ENCODE measurements at regions not wholly inside any gene's neighbourhood (a gene's known extent, or its start where the extent isn't known, plus 50 kb on each side); places are given as distances from the start of the nearest gene placed in this dataset.

DNA sequence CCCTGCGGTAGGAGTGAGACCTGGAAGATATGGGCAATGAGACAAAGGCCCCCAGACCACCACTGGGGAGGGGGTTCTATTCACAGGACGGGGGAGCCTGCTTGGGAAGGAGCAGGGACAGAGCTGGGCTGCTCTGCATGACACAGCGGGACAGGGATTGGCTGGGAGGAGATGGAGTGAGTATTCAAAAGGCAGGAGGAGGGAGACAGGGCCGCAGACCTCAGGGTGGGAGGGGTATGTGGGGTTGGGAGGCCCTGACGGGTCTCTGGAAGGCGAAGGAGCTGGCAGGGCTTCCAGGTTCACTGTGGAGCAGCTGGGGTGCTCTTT is 60.8 kb upstream of the RPS6KA2 start:
- no peak overlapping the region for H3K27ac Mint-ChIP-seq
- no peaks in the 10 kb centered on the region for H3K36me3 Mint-ChIP-seq

DNA sequence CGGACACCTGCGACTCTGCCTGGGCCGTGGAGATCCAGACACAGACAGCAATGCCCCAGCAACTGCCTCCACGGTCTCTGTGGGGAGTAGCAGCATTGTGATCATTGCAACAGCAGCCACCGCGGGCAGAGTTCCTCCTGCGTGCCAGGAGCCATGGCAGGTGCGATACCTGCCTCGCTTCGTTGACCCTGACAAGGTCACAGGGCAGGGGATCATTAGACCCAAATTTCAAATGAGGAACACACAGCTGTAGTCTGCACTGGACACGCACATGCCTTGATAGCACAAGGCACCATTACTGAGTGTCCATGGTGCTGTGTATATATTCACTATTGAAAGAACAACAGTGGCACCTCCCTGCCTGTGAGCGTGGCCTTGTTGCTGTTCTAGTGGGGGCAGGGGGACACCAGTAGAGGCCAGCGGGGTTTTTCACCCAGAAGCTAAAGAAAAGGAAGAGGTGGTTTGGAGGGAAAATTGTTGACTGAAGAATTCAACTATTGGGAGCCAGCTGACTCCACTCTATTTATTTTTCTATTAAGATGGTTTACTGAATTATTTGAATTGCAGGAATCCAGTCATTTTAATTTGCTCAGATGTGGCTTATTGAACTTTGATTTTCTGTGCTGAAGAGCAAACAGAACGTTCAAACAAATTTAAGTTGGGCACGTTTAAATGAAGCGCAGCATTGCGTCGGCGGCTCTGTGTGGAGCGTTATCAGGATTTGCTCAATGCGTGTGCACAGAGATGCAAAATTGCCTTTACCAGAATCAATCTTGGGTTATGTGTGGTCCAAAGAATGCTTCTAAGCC is 60.2 kb upstream of the RPS6KA2 start:
- no peak for DNase-seq
- Mint-ChIP-seq H3K27me3 (ENCODE audit: low read depth in 3 of 3) (peaks cover 1 to 9% (median 9%) of the 10 kb centered on the region in 3 donors), H3K4me3 (no peak overlapping the region), H3K9me3 (no peaks in the 10 kb centered on the region), H3K4me1 (no peaks in the 10 kb centered on the region), H3K36me3 (no peaks in the 10 kb centered on the region), H3K27ac (no peak overlapping the region)

More for the DNA sequence above, 60.8 kb upstream of the RPS6KA2 start:
- Mint-ChIP-seq H3K27me3 (ENCODE audit: low read depth in 3 of 3) (peaks cover 1 to 11% (median 9%) of the 10 kb centered on the region in 3 donors), H3K4me3 (no peak overlapping the region), H3K9me3 (no peaks in the 10 kb centered on the region), H3K4me1 (no peaks in the 10 kb centered on the region)
- no peak for DNase-seq

DNA sequence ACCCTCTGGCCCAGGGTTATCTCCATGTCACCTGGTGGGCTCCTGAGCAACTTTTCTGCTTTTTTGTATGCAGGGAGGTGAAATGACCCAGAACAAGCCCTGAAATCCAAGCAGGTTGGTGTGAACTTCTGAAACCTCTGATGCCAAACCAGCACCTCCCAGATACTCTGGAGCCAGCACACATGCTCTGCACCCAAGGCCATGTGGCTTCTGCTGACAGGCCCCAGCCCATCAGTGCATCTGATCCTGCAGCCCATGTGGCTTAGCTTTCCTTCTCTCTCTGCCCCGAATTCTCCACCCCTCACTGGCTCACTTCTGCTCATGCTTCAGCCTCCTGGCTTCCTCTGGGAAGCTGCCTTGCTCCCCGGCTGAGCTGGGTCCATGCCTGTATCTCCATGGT is 59.3 kb upstream of the RPS6KA2 start:
- no peak for DNase-seq
- peaks cover 2 to 7% (median 4%) of the 10 kb centered on the region in 3 donors for H3K27me3 Mint-ChIP-seq (ENCODE audit: low read depth in 3 of 3)
- H3K4me1 Mint-ChIP-seq, result no peaks in the 10 kb centered on the region
- H3K4me3 Mint-ChIP-seq, result no peak overlapping the region
- no peak overlapping the region for H3K27ac Mint-ChIP-seq
- H3K9me3 Mint-ChIP-seq, result no peaks in the 10 kb centered on the region
- H3K36me3 Mint-ChIP-seq, result no peaks in the 10 kb centered on the region

DNA sequence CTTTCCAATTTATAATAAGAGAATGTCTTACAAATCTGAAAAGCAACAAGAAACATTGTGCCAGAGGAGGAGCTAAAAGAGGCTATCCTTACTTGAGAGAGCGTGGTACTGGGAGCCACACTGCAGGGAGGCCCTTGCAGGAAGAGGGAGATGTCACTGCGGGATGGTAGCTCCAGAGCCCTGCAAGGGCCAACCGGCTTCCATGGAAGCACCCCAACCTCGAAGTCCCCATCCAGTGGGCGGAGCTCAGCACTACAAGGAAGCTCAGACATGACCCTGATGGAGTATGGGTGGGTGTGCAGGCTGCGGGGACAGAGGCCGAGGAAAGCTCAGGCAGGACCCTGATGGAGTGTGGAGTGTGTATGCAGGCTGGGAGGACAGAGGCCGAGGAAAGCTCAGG is 57.8 kb upstream of the RPS6KA2 start:
- Mint-ChIP-seq H3K4me3 (no peak overlapping the region), H3K9me3 (no peaks in the 10 kb centered on the region), H3K36me3 (no peaks in the 10 kb centered on the region), H3K27me3 (ENCODE audit: low read depth in 3 of 3) (peaks cover 4 to 6% (median 4%) of the 10 kb centered on the region in 3 donors), H3K4me1 (no peaks in the 10 kb centered on the region), H3K27ac (no peak overlapping the region)
- no peak for DNase-seq

DNA sequence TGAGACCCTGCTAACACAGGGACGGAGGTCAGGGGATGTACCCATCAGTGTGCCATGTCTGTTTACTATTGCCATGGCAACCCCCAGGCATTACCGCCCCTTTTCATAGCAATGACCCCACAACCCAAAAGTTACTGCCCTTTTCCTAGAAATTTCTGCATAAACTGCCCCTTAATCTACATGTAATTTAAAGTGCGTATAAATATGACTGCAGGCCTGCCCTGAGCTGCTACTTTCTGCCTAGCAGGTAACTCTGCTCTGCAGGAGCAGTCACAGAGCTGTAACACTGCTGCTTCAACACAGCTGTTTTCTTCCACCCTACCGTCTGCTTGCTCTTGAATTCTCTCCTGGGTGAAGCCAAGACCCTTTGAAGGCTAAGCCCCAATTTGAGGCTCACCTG is 57.1 kb upstream of the RPS6KA2 start:
- H3K27ac Mint-ChIP-seq, result no peak overlapping the region
- no peak overlapping the region for H3K4me3 Mint-ChIP-seq
- no peaks in the 10 kb centered on the region for H3K36me3 Mint-ChIP-seq
- no peaks in the 10 kb centered on the region for H3K4me1 Mint-ChIP-seq
- H3K9me3 Mint-ChIP-seq, result no peaks in the 10 kb centered on the region
- DNase-seq, result no peak
- H3K27me3 Mint-ChIP-seq (ENCODE audit: low read depth in 3 of 3), result peaks cover 4 to 6% (median 4%) of the 10 kb centered on the region in 3 donors

DNA sequence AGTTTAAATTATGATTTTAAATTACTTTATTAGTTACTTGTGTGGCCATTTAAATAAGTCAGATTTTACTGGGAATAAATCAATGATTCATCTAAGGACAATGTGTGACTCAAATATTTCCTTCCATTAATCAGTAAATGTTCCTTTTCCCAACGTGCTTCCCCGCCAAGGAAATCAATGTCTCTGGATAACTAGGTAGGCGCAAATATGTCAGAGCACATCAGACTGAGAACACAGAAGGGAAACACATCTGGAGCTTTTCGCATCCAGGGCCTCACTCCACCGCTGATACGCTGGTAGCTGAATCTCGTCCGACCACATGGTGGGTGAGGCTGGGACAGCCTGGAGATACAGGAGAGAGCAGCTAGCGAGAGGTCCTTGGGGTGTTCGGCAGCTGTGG is 56.4 kb upstream of the RPS6KA2 start:
- no peak overlapping the region for H3K27ac Mint-ChIP-seq
- no peaks in the 10 kb centered on the region for H3K9me3 Mint-ChIP-seq
- H3K27me3 Mint-ChIP-seq (ENCODE audit: low read depth in 3 of 3), result peaks cover 4 to 5% (median 4%) of the 10 kb centered on the region in 3 donors
- no peak for DNase-seq
- no peaks in the 10 kb centered on the region for H3K4me1 Mint-ChIP-seq
- no peak overlapping the region for H3K4me3 Mint-ChIP-seq
- H3K36me3 Mint-ChIP-seq, result peaks cover 0 to under 1% (median 0%) of the 10 kb centered on the region in 3 donors

DNA sequence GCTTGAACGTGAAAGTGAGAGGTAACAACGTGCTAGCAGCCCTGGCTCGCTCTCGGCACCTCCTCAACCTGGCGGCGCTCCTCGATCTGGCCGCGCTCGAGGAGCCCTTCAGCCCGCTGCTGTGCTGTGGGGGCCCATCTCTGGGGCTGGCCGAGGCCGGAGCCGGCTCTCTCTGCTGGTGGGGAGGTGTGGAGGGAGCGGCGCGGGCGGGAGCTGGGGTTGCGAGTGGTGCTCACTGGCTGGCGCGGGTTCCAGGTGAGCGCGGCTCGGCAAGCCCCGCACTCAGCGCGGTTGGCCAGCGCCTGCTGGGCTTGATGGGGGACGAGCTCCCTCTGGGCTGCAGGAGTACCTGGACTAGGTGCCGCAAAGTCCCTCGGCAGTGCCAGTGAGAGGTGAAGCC is 52.5 kb upstream of the RPS6KA2 start:
- H3K4me1 Mint-ChIP-seq, result no peaks in the 10 kb centered on the region
- no peaks in the 10 kb centered on the region for H3K9me3 Mint-ChIP-seq
- H3K4me3 Mint-ChIP-seq, result no peak overlapping the region
- H3K36me3 Mint-ChIP-seq, result peaks cover 0 to 4% (median 0%) of the 10 kb centered on the region in 3 donors
- DNase-seq, result no peak
- peaks cover 0 to 7% (median 4%) of the 10 kb centered on the region in 3 donors for H3K27me3 Mint-ChIP-seq (ENCODE audit: low read depth in 3 of 3)
- no peak overlapping the region for H3K27ac Mint-ChIP-seq

DNA sequence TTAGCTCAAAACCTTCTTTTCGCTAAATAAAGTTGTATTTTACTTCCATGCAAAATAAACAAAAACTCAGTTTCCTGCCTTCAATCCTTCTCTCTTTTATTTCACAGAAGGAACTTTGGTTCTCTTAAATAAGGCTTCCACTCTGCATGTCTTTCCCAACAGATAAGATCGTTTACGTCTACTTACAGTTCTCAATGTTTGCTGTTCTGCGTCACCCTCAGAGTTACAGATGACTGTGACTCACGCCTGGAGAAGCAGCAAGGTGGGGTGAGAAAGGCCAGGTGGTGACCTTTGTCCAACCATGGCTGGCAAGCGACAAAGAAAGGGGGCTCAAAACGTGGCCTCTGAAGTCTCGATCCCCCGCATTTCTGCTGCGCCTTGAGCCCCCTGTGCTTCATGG is 51.4 kb upstream of the RPS6KA2 start:
- no peak for DNase-seq
- H3K4me1 Mint-ChIP-seq, result no peaks in the 10 kb centered on the region
- no peak overlapping the region for H3K4me3 Mint-ChIP-seq

DNA sequence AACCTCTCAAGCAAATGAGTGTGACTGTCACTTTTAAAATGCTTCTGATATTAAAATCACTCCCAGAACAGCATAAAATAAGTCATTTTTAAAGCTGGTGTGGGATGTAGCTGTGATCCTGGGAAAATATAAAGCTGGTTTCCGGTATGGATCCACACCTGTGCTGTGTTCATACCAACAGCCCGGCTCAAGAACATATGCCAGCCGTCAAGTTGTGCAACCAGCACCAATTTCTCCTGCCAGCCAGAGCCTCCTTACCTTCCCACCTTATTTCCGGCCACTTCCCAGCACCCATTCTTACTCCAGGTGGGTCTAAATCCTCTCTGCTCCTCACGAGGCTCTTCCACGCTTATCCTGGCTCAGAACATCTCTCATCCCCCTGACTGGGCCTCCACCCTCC is 50.9 kb upstream of the RPS6KA2 start:
- Mint-ChIP-seq H3K36me3 (peaks cover 0 to 4% (median 0%) of the 10 kb centered on the region in 3 donors), H3K27ac (no peak overlapping the region), H3K9me3 (no peaks in the 10 kb centered on the region), H3K4me1 (no peaks in the 10 kb centered on the region), H3K27me3 (ENCODE audit: low read depth in 3 of 3) (peaks cover 3 to 7% (median 7%) of the 10 kb centered on the region in 3 donors), H3K4me3 (no peak overlapping the region)
- DNase-seq, result no peak

More for the DNA sequence above, 51.4 kb upstream of the RPS6KA2 start:
- H3K27ac Mint-ChIP-seq, result no peak overlapping the region
- peaks cover 3 to 7% (median 7%) of the 10 kb centered on the region in 3 donors for H3K27me3 Mint-ChIP-seq (ENCODE audit: low read depth in 3 of 3)
- H3K9me3 Mint-ChIP-seq, result no peaks in the 10 kb centered on the region
- peaks cover 0 to 4% (median 0%) of the 10 kb centered on the region in 3 donors for H3K36me3 Mint-ChIP-seq
